Tongue (tissue), 1 donor: ENCODE measurements at regions not wholly inside any gene's neighbourhood (a gene's known extent, or its start where the extent isn't known, plus 50 kb on each side); places are given as distances from the start of the nearest gene placed in this dataset.
"Not testable (repeated sequence)": the region's sequence is repeated elsewhere in the genome, so short reads cannot be mapped to it uniquely, and the experiment has no call there.

Experiments used
- DNase-seq: peaks from one replicate; pipeline ENCODE4 v3.0.0-alpha.2; 2015

GRCh38 chr2:142710336-142710735 lies 167.1 kb upstream of the KYNU start:
- no peak for DNase-seq

- DNase-seq: no peak
Measured at GRCh38 chr2:142707318-142707717, 170.1 kb upstream of the KYNU start.

GRCh38 chr2:142702397-142702796 lies 175.1 kb upstream of the KYNU start:
- DNase-seq: not testable (repeated sequence)

- DNase-seq: not testable (repeated sequence)
Measured at GRCh38 chr2:142695350-142696257, 181.9 kb upstream of the KYNU start.

- DNase-seq: no peak
Measured at GRCh38 chr2:142694282-142694681, 183.2 kb upstream of the KYNU start.

- no peak for DNase-seq
Measured at GRCh38 chr2:142693171-142693950, 184.1 kb upstream of the KYNU start.

GRCh38 chr2:142688856-142689605 lies 188.4 kb upstream of the KYNU start:
- no peak for DNase-seq

- DNase-seq: no peak
Measured at GRCh38 chr2:142687509-142687908, 190.0 kb upstream of the KYNU start.

GRCh38 chr2:142687075-142687474 lies 190.4 kb upstream of the KYNU start:
- DNase-seq: no peak

GRCh38 chr2:142684667-142685066 lies 192.8 kb upstream of the KYNU start:
- DNase-seq: no peak

GRCh38 chr2:142682528-142682927 lies 194.9 kb upstream of the KYNU start:
- no peak for DNase-seq

- DNase-seq: no peak
Measured at GRCh38 chr2:142681952-142682351, 195.5 kb upstream of the KYNU start.

- DNase-seq: no peak
Measured at GRCh38 chr2:142678164-142678563, 199.3 kb upstream of the KYNU start.

GRCh38 chr2:142675398-142675797 lies 202.1 kb upstream of the KYNU start:
- DNase-seq: no peak

- DNase-seq: no peak
Measured at GRCh38 chr2:142673836-142674235, 203.6 kb upstream of the KYNU start.

- DNase-seq: no peak
Measured at GRCh38 chr2:142672698-142673097, 204.8 kb upstream of the KYNU start.

GRCh38 chr2:142670362-142670761 lies 207.1 kb upstream of the KYNU start:
- DNase-seq: no peak

GRCh38 chr2:142668420-142668819 lies 209.0 kb upstream of the KYNU start:
- no peak for DNase-seq

- no peak for DNase-seq
Measured at GRCh38 chr2:142665241-142665640, 212.2 kb upstream of the KYNU start.

- DNase-seq: no peak
Measured at GRCh38 chr2:142650601-142651000, 226.9 kb upstream of the KYNU start.

- no peak for DNase-seq
Measured at GRCh38 chr2:142649581-142649980, 227.9 kb upstream of the KYNU start.

GRCh38 chr2:142642650-142643049 lies 234.8 kb upstream of the KYNU start:
- no peak for DNase-seq

- DNase-seq: no peak
Measured at GRCh38 chr2:142629193-142629592, 248.3 kb upstream of the KYNU start.
